ENCODE measurements at regions not wholly inside any gene's neighbourhood (a gene's known extent, or its start where the extent isn't known, plus 50 kb on each side); places are given as distances from the start of the nearest gene placed in this dataset.

GRCh38 chr3:72587282-72587681, 261.0 kb downstream of the SHQ1 start:
- TF ChIP-seq EZH2phosphoT487 (IDR thresholded peaks at IDR 0.05) (no peak), CTCF (IDR thresholded peaks at IDR 0.05) (peak; percentile 31), EZH2 (IDR thresholded peaks at IDR 0.05) (no peak)
